Activated CD8-positive, alpha-beta memory T cell treated with anti-CD3 and anti-CD28 coated beads for 1 hour (primary cell): ENCODE measurements at regions not wholly inside any gene's neighbourhood (a gene's known extent, or its start where the extent isn't known, plus 50 kb on each side); places are given as distances from the start of the nearest gene placed in this dataset.

ENCODE experiments used
- DNase-seq, 2 donors: peaks; one replicate each; pipeline ENCODE4 v3.0.0-alpha.2; 2020; ENCODE audit warnings: low read depth in 1 of 2; ENCODE audit errors: extremely low read depth in 1 of 2

GRCh38 chr6:105917038-105917695 is 169.0 kb upstream of the PRDM1 start:
- DNase-seq, result no peak

GRCh38 chr6:105911106-105911629 is 175.0 kb upstream of the PRDM1 start:
- no peak for DNase-seq

DNA sequence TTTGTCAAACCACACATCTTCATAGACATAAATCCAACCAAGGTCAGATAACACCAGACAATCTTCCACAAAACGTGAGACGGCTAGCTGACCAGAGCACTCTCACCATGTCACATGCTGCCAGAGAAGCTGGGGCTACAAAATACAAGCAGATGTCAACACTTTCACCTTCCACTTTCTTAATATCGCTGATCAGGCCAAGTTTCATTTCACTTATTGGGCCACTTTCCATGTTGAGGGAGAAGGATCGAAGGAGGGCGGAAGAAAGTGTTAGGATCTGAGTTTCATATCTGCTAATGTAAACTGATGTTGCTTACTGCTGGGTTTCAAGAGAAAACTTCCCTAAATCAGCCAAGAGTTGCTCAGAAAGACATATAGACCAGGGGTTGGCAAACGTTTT is 177.0 kb upstream of the PRDM1 start:
- no peak for DNase-seq

GRCh38 chr6:105907991-105908390 is 178.1 kb upstream of the PRDM1 start:
- DNase-seq, result no peak

GRCh38 chr6:105907301-105907700 is 178.8 kb upstream of the PRDM1 start:
- no peak for DNase-seq

GRCh38 chr6:105902401-105903031 is 183.6 kb upstream of the PRDM1 start:
- no peak for DNase-seq

- DNase-seq, result no peak
Observed at GRCh38 chr6:105901583-105901982, 184.6 kb upstream of the PRDM1 start.

- no peak for DNase-seq
Observed at GRCh38 chr6:105900125-105900937, 185.8 kb upstream of the PRDM1 start.

GRCh38 chr6:105898286-105898685 is 187.8 kb upstream of the PRDM1 start:
- DNase-seq, result no peak

DNA sequence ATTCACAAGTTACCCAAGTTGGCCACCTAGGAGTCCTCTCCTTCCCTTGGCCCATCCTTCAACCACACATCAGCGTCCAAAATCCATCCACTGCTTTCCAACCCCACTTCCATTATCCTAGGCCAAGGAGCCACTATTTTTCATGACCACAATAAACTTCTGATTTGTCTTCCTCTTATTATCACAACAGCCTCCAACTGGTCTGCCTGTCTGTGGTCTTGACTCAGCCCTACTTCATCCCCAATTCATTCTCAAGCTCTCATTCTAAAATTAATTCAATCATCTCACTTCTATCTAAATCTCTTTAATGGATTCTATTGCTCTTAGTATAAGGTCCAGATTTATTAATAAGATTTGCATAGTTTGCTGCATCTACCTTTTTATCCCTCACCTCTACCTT is 189.0 kb upstream of the PRDM1 start:
- no peak for DNase-seq

GRCh38 chr6:105896821-105897095 is 189.4 kb upstream of the PRDM1 start:
- no peak for DNase-seq

DNA sequence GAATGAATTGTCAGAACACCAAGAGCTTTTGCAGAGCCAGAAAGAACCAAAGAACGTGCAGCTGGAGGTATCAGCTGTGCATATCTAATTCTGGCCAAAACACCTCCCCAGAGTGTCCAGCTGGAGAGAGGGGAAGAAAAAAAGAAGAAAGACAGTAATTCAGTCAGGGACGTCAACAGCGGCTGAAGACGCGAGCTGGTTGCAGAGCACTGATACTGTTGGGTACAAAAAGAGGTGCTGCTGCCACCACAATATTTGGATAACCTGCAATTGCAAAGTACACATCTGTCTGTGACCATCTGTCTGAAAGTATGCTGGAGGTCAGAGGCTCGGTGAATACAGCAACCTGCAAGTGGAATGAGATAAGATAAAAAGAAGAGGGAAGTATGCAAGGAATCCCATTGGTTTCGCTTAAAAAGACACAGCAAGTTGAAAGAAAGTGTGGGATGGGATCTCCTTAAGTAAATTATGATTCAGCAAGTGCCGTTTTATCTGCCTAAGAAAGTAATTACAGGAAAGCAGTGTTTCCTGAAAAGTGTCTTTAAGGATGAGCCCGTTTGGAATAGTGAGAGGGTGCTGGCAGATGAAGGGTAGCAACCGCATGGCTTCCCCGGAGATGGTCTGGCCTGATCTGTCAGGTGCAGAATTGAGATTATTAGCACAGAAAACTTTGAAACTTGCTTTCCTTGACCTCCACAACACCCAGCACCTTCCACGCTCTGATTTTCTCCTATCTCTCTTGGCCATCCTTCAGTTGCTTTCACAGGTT is 189.9 kb upstream of the PRDM1 start:
- DNase-seq, result no peak

DNA sequence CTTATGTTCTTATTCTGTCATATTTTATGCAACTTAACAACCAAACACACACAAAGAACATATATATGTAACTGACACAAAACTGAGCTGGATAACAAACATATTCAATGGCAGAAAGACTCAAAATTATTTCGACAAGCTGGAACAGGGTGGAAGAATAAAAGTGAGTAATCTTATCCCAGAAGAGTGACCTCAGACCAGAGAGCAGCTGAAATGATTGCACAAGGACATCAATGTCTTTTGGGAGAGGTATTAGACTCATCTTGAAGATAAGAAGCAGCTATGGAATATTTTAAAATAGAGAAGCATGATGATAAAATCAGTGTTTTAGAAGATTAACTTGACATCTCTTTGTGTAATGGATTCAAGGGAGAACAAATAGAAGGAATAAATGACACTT is 191.6 kb upstream of the PRDM1 start:
- no peak for DNase-seq

- DNase-seq, result no peak
Observed at GRCh38 chr6:105893741-105894140, 192.4 kb upstream of the PRDM1 start.

DNA sequence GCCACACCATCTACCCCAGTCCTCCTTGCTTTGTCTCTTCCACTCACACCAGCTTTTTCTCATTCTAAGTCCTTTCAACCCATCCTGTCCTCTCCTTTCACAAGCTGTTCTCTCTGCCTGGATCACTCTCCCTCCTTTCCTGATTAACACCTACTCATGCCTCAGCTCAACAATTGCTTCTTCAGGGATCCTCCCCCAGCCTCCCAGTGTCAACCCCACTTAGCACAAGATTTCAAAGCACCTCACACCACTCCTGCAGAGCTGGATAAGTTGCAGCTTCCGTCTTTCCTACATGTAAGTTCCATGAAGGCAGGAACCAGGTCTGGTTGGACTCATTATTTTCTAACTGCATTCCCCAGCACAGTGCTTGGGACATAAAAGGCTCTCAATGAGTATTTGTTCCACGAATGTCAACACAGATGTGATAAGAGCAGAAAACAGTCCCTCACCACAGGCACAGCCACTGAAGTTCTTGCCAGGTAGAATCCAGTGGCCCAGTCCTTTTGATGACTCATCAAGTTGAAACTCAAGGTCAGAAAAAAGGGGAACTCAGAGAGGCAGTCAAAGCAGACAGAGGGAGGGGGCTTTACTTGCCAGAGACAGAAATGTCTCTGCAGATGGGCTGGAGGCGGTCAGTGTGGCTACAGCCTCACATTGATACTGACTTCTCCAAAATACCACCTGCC is 193.4 kb upstream of the PRDM1 start:
- no peak for DNase-seq

GRCh38 chr6:105890521-105891244 is 195.5 kb upstream of the PRDM1 start:
- DNase-seq, result no peak

DNA sequence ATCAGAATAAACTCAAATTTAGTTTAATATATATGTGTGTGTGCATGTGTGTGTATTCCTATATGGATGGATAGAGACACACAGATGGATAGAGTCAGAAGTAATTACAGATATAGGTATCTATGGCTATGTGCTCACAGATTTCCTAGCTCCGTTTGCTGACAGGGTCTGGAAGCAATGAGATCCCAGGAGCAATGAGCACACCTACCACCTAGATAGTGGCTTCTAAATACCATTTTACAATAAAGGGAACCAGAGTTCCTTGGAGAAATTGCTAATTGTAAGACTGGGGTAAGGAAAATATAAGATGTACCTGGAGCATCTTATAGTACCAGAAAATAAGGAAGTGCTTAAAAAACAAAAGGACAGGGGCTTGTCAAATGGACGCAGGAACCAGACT is 196.2 kb upstream of the PRDM1 start:
- no peak for DNase-seq

DNA sequence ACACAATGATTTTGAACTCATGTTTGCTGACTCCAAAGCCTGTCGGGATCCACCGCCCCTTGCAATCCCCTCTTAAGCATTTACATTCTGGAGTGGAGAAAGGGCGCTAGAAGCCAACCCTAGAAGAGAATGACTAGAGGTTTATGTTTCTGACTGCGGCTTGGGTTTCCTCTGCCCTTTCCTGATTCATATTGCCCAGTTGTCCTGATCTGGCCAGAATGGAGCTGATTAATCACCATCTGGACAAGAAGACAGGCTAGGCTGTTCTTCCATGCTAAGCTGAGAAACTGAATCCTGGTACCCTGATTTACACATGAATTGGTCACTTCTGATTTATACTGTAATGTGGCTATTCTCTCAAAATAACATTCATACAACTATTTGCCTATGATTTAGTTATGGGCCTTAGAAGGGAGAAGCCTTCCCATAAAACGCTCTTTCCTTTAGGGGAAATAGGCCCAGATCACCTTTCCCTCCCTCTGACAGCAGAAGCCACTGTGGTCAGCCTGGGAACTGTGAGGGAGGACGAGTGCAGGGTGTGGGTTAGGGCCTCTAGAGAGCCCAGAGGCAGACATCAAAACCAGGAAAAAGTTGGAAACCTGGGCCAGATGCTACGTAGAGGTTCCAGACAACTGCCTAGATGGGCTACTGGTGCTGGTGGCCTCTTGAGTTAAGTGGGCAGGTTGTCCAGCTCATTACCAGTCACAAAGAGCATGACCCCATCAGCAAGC is 199.2 kb upstream of the PRDM1 start:
- DNase-seq, result no peak

GRCh38 chr6:105886066-105886813 is 199.9 kb upstream of the PRDM1 start:
- no peak for DNase-seq
